Transverse colon (tissue), 4 donors: ENCODE measurements at regions not wholly inside any gene's neighbourhood (a gene's known extent, or its start where the extent isn't known, plus 50 kb on each side); places are given as distances from the start of the nearest gene placed in this dataset.

Source experiments
- EP300 ChIP-seq: sonication (generic); formaldehyde crosslinking; IDR thresholded peaks from one replicate; pipeline ENCODE4 v1.6.1; 2017; ENCODE audit warnings: antibody characterized with exemption, low read depth
- POLR2A ChIP-seq: fragments of 450-650 bp; IDR thresholded peaks from one replicate; pipeline ENCODE4 v1.6.1; 2016; ENCODE audit warnings: antibody characterized with exemption, mild to moderate bottlenecking, moderate library complexity
- POLR2AphosphoS5 ChIP-seq, 3 donors: sonication (generic); formaldehyde crosslinking; IDR thresholded peaks; one replicate each; pipeline ENCODE4 v1.6.1; 2016; ENCODE audit warnings: antibody characterized with exemption in 3 of 3
- TF ChIP-seq, protein P1 (sequence below), 5 experiments: fragments of 200-600 bp in 3 of 5; fragments of 450-650 bp in 2 of 5; sonication (generic) in 3 of 5; IDR thresholded peaks; 1 replicate in 2 of 5; 2 replicates in 3 of 5; pipeline ENCODE4 v1.5.1; 2016 to 2017; ENCODE audit warnings: antibody characterized with exemption in 5 of 5, inconsistent platforms in 3 of 5, mild to moderate bottlenecking in 2 of 5, moderate library complexity in 1 of 5

DNA sequence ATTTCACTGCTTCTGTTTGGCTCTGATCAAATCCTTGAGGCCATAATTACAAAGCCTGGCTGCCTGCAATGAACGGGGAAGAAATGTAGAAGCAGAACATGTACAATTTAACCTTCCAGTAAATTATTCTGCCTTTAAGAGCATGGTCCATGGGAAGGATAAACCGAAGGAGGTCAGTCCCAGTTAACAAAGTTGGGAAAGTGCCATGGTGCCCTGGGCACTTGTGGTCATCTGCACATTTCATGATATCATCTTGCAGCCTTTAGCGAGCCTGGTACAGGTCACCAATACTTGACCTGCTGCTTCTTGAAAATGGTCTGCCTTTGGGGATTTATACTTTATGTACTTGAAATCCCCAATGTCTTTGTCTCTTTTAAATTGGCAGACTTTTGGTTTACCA, 175.9 kb upstream of the KITLG start:
- TF ChIP-seq, protein P1, sequence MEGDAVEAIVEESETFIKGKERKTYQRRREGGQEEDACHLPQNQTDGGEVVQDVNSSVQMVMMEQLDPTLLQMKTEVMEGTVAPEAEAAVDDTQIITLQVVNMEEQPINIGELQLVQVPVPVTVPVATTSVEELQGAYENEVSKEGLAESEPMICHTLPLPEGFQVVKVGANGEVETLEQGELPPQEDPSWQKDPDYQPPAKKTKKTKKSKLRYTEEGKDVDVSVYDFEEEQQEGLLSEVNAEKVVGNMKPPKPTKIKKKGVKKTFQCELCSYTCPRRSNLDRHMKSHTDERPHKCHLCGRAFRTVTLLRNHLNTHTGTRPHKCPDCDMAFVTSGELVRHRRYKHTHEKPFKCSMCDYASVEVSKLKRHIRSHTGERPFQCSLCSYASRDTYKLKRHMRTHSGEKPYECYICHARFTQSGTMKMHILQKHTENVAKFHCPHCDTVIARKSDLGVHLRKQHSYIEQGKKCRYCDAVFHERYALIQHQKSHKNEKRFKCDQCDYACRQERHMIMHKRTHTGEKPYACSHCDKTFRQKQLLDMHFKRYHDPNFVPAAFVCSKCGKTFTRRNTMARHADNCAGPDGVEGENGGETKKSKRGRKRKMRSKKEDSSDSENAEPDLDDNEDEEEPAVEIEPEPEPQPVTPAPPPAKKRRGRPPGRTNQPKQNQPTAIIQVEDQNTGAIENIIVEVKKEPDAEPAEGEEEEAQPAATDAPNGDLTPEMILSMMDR (IDR thresholded peaks at IDR 0.05) = no peak
- TF ChIP-seq POLR2A (no peak), POLR2AphosphoS5 (IDR thresholded peaks at IDR 0.05) (no peak), EP300 (no peak)
